NOMO-1 treated with DMSO at 0.1 percent for 48 hours (cell line): ENCODE measurements at regions not wholly inside any gene's neighbourhood (a gene's known extent, or its start where the extent isn't known, plus 50 kb on each side); places are given as distances from the start of the nearest gene placed in this dataset.
A peak's percentile ranks its signal among the peaks of the same experiment; 100 is the strongest.

ENCODE experiments used
- DNase-seq: peaks from one replicate; lab custom pipeline; 2025; ENCODE audit not compliant: unreplicated experiment; lab: John Stamatoyannopoulos, UW

DNA sequence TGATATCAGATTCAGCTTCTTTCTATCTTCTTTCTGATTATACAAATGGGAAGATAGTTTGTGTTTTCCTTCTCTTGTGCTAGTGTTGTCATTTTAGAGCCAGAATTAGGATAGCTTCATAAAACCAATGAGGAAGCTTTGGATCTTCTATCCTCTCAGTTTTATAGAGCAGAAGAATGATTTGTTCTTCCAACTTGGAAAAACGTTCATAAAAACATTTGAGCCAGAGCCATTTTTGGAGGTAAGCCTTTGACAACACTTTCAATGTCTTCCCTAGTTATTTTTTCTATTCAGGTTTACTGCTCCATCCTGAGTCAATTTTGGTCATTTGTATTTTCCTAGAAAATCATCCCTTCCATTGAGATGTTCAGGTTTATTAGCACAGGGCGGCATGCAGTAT, 91.2 kb upstream of the MYOCD start:
- DNase-seq = no peak

- DNase-seq = no peak
These were observed 90.0 kb upstream of the MYOCD start for GRCh38 chr17:12575641-12576040.

- DNase-seq = no peak
These were observed 86.4 kb upstream of the MYOCD start for GRCh38 chr17:12579288-12579687.

DNA sequence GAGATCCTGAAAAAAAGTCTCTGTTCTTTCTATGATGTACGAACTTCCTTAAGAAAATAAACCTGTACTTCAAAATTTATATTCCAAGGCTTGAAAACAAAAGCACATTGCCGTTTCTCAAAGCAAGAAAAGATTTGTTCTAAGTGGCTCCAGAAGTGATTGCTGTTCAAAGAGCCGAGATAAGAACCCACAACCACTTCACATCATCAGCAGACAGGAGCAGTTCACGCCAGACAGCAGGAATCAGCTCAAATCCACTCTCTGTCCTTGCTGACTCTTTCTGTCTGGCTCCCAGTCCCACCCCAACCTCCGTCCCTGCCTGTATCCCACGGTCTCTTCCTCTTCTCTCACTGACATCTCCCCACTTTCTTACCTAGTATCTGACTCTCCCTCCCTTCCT, 85.0 kb upstream of the MYOCD start:
- DNase-seq = no peak

- DNase-seq = no peak
These were observed 81.0 kb upstream of the MYOCD start for GRCh38 chr17:12584727-12585126.

DNA sequence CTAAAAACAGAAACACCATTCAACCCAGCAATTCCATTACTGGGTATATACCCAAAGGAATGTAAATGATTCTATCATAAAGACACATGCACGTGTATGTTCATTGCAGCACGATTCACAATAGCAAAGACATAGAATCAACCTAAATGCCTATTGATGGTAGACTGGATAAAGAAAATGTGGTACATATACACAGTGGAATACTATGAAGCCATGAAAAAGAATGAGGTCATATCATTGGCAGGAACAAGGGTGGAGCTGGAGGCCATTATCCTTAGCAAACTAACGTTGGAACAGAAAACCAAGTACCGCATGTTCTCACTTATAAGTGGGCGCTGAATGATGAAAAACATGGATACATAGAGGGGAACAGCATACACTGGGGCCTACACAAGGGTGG, 77.2 kb upstream of the MYOCD start:
- DNase-seq = no peak

DNA sequence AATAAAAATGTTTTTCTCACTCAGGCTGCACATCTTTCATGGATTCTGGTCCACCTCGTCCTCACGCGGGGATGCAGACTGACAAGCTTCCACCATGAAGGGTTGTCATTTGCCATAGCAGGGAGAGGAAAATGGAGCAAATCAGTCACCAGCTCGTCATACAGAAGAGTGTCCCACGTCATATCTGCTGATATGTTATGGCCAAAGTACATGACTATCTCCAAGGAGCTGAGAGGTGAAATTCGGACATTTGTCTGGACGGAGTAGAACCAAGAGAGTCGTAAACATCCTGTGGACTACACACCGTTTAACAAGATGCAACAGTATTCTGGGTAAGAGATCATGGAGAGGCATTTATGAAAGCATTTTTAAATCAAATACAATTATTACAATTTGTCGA, 75.3 kb upstream of the MYOCD start:
- DNase-seq = no peak

DNA sequence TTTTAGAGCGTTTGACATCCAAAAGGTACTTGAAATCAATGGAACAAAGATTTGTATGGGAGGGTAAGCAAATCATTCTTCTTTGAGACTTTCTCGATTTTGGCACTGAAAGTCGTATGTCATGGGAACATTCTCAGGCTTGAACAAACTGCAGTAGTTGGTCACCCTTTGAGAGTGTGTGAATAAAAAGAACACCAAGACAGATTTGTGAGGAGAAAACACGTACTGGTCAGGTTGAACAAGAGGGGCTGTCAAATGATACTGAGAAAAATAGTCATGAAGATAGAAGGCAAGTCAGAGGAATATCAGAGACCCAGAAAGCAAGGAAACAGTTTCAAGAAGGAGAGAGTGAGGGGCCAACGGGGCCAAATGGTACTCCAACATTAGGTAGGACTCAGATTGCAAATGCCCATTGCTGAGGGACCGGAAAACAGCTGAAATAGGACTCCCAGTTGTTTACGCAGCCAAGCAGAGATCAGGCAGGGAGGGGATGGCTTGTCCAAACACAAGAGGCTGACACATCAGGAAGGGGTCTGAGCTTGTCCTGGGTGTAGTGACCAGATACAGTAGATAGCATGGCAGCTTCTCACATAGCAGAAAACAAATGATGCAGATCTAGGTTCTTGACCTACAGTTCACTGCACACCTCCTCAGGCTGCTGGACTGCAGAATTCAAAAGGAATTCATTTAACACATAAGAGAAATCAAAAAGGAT, 74.5 kb upstream of the MYOCD start:
- no peak for DNase-seq

GRCh38 chr17:12592941-12593340, 72.7 kb upstream of the MYOCD start:
- peak; percentile 10 for DNase-seq

DNA sequence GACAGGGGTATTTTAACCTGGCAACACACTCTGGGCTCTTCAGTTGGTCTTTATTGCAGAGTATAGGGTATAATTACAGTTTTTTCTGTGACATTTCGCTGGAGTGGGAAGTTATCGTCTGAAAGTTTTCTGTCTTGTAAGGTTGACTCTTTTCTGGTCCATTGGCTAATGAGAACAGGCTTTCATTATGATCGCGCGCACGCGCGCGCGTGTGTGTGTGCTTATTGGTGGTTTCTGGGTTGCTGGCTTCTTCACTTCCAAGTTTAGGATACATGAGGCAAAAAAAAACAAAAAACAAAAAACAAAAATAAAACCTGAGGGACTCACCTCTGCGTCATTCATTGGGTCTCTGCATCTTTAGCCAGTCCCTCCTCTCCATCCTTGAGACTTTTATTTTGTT, 68.7 kb upstream of the MYOCD start:
- no peak for DNase-seq

DNA sequence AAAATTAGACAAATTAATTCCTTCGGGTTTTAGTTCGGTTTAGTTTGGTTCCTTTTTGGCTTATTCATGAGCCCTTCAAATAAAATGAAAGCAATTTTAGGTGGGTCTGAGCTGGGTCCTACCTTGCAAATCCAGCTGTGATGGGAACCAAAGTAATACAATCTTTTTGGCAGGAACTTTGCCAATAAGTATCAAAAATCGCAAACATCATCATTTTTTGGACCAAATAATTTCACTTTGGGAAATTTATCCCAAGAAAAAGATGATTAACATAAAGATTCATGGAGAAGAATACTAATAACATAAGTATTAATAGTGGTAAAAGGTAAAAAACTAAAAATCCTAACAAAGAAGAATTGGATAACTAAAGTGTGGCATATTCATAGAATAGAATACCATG, 67.8 kb upstream of the MYOCD start:
- DNase-seq = no peak

GRCh38 chr17:12599186-12599920, 66.3 kb upstream of the MYOCD start:
- no peak for DNase-seq

DNA sequence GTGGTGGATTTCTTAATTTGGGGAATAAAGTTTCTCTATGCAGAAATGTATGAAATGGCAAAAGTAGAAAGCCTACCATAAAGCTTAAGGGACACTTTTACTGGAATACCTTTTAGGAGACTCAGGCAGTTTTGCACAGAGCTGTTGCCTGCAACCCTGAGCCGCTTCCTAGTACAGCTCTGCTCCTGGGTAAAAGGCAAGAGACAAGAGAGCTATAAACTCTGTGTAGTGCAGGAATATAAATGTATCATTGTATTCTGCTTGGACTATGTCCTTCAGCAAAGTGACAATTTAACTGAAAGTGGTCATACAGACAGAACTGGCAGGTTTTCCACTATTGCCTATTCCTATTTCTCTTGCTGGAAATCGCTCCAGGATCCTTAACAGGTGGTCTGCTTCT, 65.3 kb upstream of the MYOCD start:
- no peak for DNase-seq

- DNase-seq = no peak
These were observed 62.1 kb upstream of the MYOCD start for GRCh38 chr17:12603566-12603965.

DNA sequence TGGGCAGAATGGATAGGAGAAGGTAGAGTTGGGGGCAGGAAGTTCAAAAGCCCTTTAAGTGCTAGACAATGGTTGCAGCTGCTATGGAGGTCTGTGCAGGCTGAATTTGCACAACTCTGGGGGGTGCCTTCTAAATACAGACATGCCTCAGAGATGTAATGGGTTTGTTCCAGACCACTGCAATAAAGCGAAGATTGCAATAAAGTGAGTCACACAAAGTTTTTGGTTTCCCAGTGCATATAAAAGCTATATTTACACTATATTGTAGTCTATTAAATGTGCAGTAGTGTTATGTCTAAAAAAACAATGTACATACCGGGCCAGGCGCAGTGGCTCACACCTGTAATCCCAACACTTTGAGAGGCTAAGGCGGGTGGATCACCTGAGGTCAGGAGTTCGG, 60.5 kb upstream of the MYOCD start:
- no peak for DNase-seq

- DNase-seq = no peak
These were observed 52.1 kb upstream of the MYOCD start for GRCh38 chr17:12613566-12613965.
